BJ (cell line): ENCODE measurements at regions not wholly inside any gene's neighbourhood (a gene's known extent, or its start where the extent isn't known, plus 50 kb on each side); places are given as distances from the start of the nearest gene placed in this dataset.

Source experiments
- CTCF ChIA-PET: fragments of 350-600 bp; formaldehyde crosslinking; extraction: SDS; loops from one replicate; lab custom pipeline; 2021; ENCODE audit warnings: antibody characterized with exemption, inconsistent platforms; lab: Yijun Ruan, JAX
- POLR2A ChIA-PET: fragments of 300-600 bp; sonication (Branson Sonifier 250); formaldehyde crosslinking; extraction: SDS; loops from one replicate; lab custom pipeline; 2021; ENCODE audit warnings: antibody characterized with exemption; lab: Charles Lee
- DNase-seq: peaks from one replicate; pipeline ENCODE4 v3.0.0-alpha.2; 2011; ENCODE audit warnings: low read depth
- H3K27me3 ChIP-seq: 2 replicates; pipeline ENCODE4 v1.6.0; 2011; ENCODE audit warnings: low read length; ENCODE audit not compliant: control insufficient read depth, insufficient read depth
- H3K36me3 ChIP-seq: 2 replicates; pipeline ENCODE4 v1.5.1; 2011; ENCODE audit warnings: low read length; ENCODE audit not compliant: control insufficient read depth, insufficient read depth
- H3K4me3 ChIP-seq: 2 replicates; pipeline ENCODE4 v1.5.1; 2011; ENCODE audit warnings: low read depth, mild to moderate bottlenecking, control low read depth, low read length
- CTCF ChIP-seq: IDR thresholded peaks from 2 replicates; pipeline ENCODE4 v1.5.1; 2011; ENCODE audit warnings: low read depth, mild to moderate bottlenecking, control low read depth, inconsistent platforms, low read length, moderate library complexity; ENCODE audit not compliant: insufficient read depth

- ChIA-PET CTCF (no interaction called here), POLR2A (no interaction called here)
- no peak for DNase-seq
- Histone ChIP-seq H3K36me3 (no peaks in the 10 kb centered on the region), H3K27me3 (peaks cover 6% of the 10 kb centered on the region; the same call in 1 of the 2 replicates), H3K4me3 (no peak overlapping the region)
- TF ChIP-seq CTCF, result no peak
These were observed 102.4 kb upstream of the HAND1 start for GRCh38 chr5:154580422-154580821.

GRCh38 chr5:154577416-154577815 lies 99.4 kb upstream of the HAND1 start:
- no peaks in the 10 kb centered on the region for H3K36me3 ChIP-seq

GRCh38 chr5:154576429-154576806 lies 98.4 kb upstream of the HAND1 start:
- no peak for TF ChIP-seq CTCF
- CTCF ChIA-PET, result interaction anchor here (1.0 to 1.7 kb wide), 2 partner anchors 11 to 108 kb away, joined by 3 to 5 read pairs; no protein-coding TSS in a partner anchor
- H3K27me3 ChIP-seq, result peaks cover 7% of the 10 kb centered on the region
- H3K4me3 ChIP-seq, result no peak overlapping the region
- no peak for DNase-seq
- no peaks in the 10 kb centered on the region for H3K36me3 ChIP-seq
- POLR2A ChIA-PET, result no interaction called here

More at GRCh38 chr5:154577416-154577815, 99.4 kb upstream of the HAND1 start:
- ChIA-PET POLR2A (no interaction called here), CTCF (no interaction called here)
- no peak for DNase-seq
- Histone ChIP-seq H3K27me3 (peaks cover 6% of the 10 kb centered on the region; the same call in 1 of the 2 replicates), H3K4me3 (no peak overlapping the region)
- no peak for TF ChIP-seq CTCF

GRCh38 chr5:154575546-154576428 lies 97.8 kb upstream of the HAND1 start:
- ChIA-PET POLR2A (no interaction called here), CTCF (interaction anchor here (1.0 to 1.7 kb wide), 2 partner anchors 10 to 108 kb away, joined by 3 to 5 read pairs; no protein-coding TSS in a partner anchor)
- TF ChIP-seq CTCF, result no peak
- Histone ChIP-seq H3K4me3 (no peak overlapping the region), H3K27me3 (peaks cover 7% of the 10 kb centered on the region), H3K36me3 (no peaks in the 10 kb centered on the region)
- no peak for DNase-seq

GRCh38 chr5:154573011-154573410 lies 95.0 kb upstream of the HAND1 start:
- H3K4me3 ChIP-seq, result no peak overlapping the region
- DNase-seq, result no peak
- peaks cover 8% of the 10 kb centered on the region for H3K27me3 ChIP-seq
- no peak for TF ChIP-seq CTCF
- POLR2A ChIA-PET, result no interaction called here
- CTCF ChIA-PET, result interaction anchor here (0.7 to 1.3 kb wide), 2 partner anchors 18 to 52 kb away, joined by 3 to 4 read pairs; no protein-coding TSS in a partner anchor
- H3K36me3 ChIP-seq, result no peaks in the 10 kb centered on the region
